Limb (tissue), 2 donors: ENCODE measurements at regions not wholly inside any gene's neighbourhood (a gene's known extent, or its start where the extent isn't known, plus 50 kb on each side); places are given as distances from the start of the nearest gene placed in this dataset.
"Not testable (repeated sequence)": the region's sequence is repeated elsewhere in the genome, so short reads cannot be mapped to it uniquely, and the experiment has no call there.

ENCODE experiments used
- DNase-seq, 2 donors: peaks; one replicate each; pipeline ENCODE4 v3.0.0-alpha.2; 2016; ENCODE audit errors: extremely low spot score in 2 of 2

DNA sequence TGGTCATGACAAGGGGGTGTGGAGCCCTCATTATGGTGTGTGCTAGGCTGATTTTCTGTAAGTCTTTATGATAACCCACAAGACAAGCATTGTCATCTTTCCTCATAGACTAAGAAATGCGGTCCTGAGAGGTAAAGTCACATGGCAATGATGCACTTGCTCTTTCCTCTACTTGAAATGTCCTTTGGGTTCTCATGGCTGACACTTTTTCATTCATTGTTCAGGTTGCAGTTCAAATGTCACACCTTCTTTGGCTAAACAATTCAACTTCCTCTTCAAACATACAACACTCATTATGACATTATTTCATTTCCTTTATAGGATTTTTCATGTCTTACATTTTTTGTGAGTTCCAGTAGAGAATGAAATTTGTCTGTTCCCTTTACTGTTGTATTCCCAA is 323.6 kb upstream of the PRR16 start:
- no peak for DNase-seq

DNA sequence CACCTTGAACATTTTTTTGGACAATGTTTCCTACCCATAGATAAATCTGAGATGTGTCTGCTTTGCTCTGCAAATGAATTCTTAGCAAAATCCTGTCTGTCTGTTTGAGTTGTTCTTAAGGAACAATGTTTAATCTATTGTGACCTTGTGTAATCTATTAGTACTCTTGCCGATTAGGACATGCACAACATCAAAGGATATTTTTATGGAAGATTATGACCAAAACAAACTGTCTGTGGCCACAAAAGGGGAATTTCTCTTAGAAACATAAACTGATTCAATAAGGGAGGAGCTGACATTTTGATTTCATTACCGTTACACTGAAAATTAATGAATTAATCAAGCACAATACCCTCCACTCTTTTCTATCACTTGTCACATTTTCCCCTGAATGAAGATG is 323.0 kb upstream of the PRR16 start:
- DNase-seq: no peak

DNA sequence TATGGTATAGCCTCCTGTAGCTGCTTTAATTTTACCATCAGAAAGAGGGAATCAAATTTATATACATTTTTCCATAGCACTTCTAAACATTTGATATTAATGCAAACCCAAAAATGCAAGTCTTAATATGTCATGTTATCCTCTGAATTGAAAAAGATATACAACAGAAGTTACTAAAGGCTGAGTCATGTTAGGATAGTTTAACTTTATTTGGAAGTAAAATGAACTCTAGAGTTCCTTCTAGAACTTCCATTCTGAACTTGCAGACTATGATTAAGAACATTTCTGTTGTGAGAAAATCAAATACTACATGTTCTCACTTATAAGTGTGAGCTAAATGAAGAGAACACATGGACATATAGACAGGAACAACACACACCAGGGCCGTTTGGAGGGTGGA is 317.3 kb upstream of the PRR16 start:
- DNase-seq: no peak

DNA sequence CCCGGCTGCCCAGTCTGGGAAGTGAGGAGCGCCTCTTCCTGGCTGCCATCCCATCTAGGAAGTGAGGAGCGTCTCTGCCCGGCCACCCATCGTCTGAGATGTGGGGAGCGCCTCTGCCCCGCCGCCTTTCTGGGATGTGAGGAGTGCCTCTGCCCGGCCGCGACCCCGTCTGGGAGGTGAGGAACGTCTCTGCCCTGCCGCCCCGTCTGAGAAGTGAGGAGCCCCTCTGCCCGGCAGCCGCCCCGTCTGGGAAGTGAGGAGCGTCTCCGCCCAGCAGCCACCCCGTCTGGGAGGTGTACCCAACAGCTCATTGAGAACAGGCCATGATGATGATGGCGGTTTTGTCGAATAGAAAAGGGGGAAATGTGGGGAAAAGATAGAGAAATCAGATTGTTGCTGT is 316.2 kb upstream of the PRR16 start:
- DNase-seq: not testable (repeated sequence)

DNA sequence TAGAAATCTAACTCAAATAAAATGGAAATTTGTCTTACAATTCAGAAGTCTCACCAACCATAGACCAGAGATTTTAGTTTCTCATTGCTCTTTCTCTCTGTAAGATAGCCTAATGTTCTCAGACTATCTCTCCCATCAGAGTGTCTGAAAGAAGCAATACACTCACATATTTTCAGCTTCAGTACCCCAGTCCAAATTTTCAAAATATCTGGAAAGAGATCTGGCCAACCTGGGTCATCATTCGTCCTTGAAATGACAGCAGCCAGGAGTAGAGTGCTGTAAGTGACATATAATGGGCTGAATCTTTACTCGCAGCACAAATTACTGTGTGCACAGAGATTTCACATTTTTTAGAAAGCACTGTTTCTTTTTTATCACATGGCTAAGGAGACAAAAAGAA is 313.3 kb upstream of the PRR16 start:
- DNase-seq: no peak

DNA sequence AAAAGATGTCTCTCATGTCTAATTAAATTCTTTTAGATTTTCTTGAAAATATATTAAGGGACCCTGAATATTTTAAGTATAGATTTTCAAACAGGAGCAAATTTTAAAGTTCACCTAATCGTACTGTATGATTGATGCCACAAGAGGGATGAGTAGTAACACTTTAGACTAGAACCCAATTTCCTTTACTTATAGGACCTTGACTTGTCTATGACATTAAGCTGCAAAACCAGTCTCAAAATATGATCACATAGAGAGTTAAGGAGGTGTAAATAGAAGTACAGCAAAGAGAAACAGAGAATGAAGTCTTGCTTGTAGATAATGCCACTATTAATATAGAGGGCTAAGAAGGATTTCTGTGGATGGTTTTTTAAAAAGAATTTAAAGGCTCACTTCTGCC is 312.9 kb upstream of the PRR16 start:
- DNase-seq: no peak

DNA sequence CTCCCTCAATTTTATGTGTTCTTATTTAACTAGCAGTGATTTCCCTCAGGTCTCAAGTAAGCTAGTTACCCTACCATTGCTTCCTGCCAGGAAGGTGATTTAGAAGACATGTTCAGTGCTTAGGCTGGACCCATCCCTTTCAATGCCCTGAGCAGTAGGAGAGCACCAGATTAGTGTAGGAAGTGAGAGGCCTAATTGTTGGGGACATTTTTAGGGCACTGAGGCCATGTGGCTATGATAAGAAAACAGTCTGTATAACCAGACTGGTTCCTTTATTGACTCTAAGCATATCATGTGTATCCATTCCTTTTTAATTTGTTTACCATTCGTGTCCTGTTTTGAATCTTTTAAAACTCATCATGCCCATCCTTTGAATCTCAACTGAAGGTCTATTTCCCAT is 312.3 kb upstream of the PRR16 start:
- DNase-seq: peak in 1 of 2 donors; percentile 3

GRCh38 chr5:120152472-120152871 is 311.6 kb upstream of the PRR16 start:
- DNase-seq: no peak

DNA sequence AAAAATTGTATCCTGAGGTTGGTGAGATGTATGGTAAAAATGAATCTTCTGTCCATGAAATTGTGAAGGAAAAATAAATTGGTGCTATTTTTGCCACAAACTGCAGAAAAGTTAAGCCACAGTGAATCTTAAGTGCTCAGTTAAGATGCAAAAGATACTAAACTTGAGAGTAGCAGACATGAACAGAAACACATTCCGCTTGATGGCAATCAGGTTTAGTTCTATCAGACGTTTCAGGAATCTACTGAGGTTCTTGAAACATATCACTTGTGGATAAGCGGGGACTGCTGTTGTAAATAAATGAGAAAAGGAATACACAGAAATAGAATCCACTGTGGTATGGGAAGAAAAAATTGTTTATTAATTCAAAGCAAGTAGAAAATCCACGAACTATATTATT is 311.2 kb upstream of the PRR16 start:
- no peak for DNase-seq

GRCh38 chr5:120153551-120153950 is 310.5 kb upstream of the PRR16 start:
- DNase-seq: no peak

- no peak for DNase-seq
Measured at GRCh38 chr5:120155873-120156272, 308.2 kb upstream of the PRR16 start.

- DNase-seq: no peak
Measured at GRCh38 chr5:120158211-120158610, 305.9 kb upstream of the PRR16 start.

GRCh38 chr5:120159155-120159554 is 304.9 kb upstream of the PRR16 start:
- no peak for DNase-seq

- no peak for DNase-seq
Measured at GRCh38 chr5:120160124-120160895, 303.8 kb upstream of the PRR16 start.

- no peak for DNase-seq
Measured at GRCh38 chr5:120162321-120162720, 301.8 kb upstream of the PRR16 start.

DNA sequence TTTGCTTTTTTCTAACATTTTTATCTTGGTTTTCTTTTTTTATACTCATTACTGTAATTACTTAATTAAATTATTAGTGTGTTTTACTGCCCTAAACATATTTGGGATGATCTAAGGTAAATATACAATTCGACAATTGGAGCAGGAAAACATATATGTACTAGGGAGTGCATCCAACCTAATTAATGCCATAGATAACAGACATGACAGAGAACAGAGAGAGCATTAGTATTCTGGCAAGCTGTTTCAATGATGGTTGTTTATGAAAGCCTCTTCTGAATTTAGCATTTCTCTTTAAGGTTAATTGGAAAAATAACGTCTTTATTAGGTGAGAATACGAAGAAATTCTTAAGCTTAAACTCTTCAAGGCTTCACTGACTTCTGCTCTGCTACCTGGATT is 300.1 kb upstream of the PRR16 start:
- DNase-seq: no peak

GRCh38 chr5:120164986-120165385 is 299.1 kb upstream of the PRR16 start:
- no peak for DNase-seq

- no peak for DNase-seq
Measured at GRCh38 chr5:120173125-120173524, 291.0 kb upstream of the PRR16 start.

- DNase-seq: no peak
Measured at GRCh38 chr5:120174089-120174488, 290.0 kb upstream of the PRR16 start.

GRCh38 chr5:120181238-120181637 is 282.9 kb upstream of the PRR16 start:
- not testable (repeated sequence) for DNase-seq

DNA sequence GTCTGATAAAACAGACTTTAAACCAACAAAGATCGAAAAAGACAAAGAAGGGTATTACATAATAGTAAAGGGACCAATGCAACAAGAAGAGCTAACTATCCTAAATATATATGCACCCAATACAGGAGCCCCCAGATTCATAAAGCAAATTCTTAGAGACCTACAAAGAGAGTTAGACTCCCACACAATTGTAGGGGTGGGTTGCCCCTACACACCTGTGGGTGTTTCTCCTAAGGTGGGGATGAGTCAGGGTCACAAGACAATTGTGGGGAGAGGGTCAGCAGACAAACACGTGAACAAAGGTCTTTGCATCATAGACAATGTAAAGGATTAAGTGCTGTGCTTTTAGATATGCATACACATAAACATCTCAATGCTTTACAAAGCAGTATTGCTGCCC is 269.4 kb upstream of the PRR16 start:
- not testable (repeated sequence) for DNase-seq

DNA sequence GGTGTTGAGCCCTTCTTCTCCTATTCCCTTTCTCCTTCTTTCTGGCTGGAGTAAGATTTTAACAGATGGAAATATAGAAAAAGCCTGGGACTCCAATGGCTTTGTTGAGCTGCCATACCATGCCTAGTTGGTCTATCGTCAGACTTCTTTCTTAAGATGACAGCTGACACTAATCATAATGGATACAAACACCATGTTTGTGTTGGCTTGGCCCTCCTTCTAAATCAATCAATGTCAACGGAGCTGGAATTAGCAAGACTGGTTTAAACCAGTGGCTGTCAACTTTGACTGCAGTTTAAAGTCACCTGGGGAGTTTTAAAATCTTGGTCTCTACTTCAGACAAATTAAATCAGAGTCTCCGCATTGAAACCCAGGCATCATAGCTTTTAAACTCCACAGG is 264.5 kb upstream of the PRR16 start:
- DNase-seq: no peak

GRCh38 chr5:120207129-120207528 is 257.0 kb upstream of the PRR16 start:
- DNase-seq: no peak

DNA sequence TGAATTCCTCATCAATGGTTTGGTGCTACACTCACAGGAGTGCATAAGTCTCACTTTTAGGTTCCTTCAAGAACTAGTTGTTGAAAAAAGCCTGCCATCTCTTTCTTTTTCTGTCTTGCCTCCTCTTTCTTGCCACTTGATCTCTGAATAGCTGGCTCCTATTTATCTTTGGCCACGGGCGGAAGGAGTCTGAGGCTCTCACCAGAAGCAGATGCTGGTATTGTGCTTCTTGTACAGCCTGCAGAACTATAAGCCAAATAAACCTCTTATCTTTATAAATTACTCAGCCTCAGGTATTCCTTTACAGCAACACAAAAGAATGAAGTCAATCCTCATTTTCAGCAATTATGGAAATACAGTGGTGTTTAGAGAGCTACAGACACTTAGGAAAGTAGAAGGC is 247.1 kb upstream of the PRR16 start:
- DNase-seq: no peak
